ENCODE measurements at regions not wholly inside any gene's neighbourhood (a gene's known extent, or its start where the extent isn't known, plus 50 kb on each side); places are given as distances from the start of the nearest gene placed in this dataset.

GRCh38 chr2:37784071-37784758 lies 112.8 kb upstream of the CDC42EP3 start:
- Histone ChIP-seq H3K18ac (ENCODE audit: insufficient read length, low read depth, low read length) (no peak overlapping the region), H2BK12ac (ENCODE audit: insufficient read length, low read depth, low read length) (no peak overlapping the region), H3K14ac (ENCODE audit: insufficient read depth, low read length) (no peak overlapping the region), H3K27me3 (ENCODE audit: insufficient read depth, low read length) (no peaks in the 10 kb centered on the region), H3K79me1 (ENCODE audit: insufficient read depth, low read depth, low read length, poor library complexity, severe bottlenecking) (no peaks in the 10 kb centered on the region), H3K9ac (ENCODE audit: extremely low read depth, insufficient read length, low read length) (no peak overlapping the region), H2AFZ (ENCODE audit: low read length) (no peak overlapping the region), H3K27ac (ENCODE audit: insufficient read length, low read depth, low read length) (no peak overlapping the region), H3T11ph (ENCODE audit: low read length) (no peak overlapping the region), H2BK120ac (ENCODE audit: low read depth, low read length, poor library complexity, severe bottlenecking) (no peak overlapping the region), H2BK15ac (ENCODE audit: low read depth, low read length) (no peak overlapping the region), H3K56ac (ENCODE audit: insufficient read length, low read depth, low read length) (no peak overlapping the region), H3K23me2 (ENCODE audit: insufficient read length, low read depth, low read length, poor library complexity, severe bottlenecking) (no peaks in the 10 kb centered on the region), H4K5ac (ENCODE audit: insufficient read length, low read depth, low read length) (no peak overlapping the region), H3K4me1 (ENCODE audit: insufficient read depth, low read length) (no peaks in the 10 kb centered on the region), H3K4me2 (ENCODE audit: insufficient read depth, insufficient read length, low read length) (no peak overlapping the region), H3K9me3 (ENCODE audit: control insufficient read depth, low read depth, low read length) (no peaks in the 10 kb centered on the region), H4K20me1 (ENCODE audit: control insufficient read depth, insufficient read depth, insufficient read length) (no peaks in the 10 kb centered on the region), H2BK20ac (ENCODE audit: low read depth, low read length, poor library complexity, severe bottlenecking) (no peak overlapping the region), H2AK5ac (ENCODE audit: insufficient read length, low read length) (no peak overlapping the region), H3K79me2 (ENCODE audit: insufficient read depth, low read length) (no peaks in the 10 kb centered on the region), H2BK5ac (ENCODE audit: insufficient read length, low read length) (no peak overlapping the region), H4K91ac (ENCODE audit: insufficient read length, low read depth, low read length) (no peak overlapping the region), H3K4ac (ENCODE audit: low read depth, low read length) (no peak overlapping the region), H3K23ac (ENCODE audit: insufficient read length, low read depth, low read length) (no peak overlapping the region), H4K8ac (replicated peaks; ENCODE audit: insufficient read length, low read depth, low read length) (no peak overlapping the region)
- H3K36me3 Mint-ChIP-seq (ENCODE audit: insufficient read depth in 1 of 3, low read depth in 3 of 3), result peaks cover 7 to 14% (median 14%) of the 10 kb centered on the region in 3 experiments; a peak in 6 of 7 replicates
- peaks cover 0 to 5% of the 10 kb centered on the region in 2 experiments; a peak in 2 of 4 replicates for H3K4me1 Mint-ChIP-seq
- no CpG with 5 or more reads among the region's 3 CpGs for WGBS (ENCODE audit: extremely low coverage, insufficient read length, low lambda C conversion rate)
- H3K27ac Mint-ChIP-seq, result no peak overlapping the region
- peaks cover 10 to 13% of the 10 kb centered on the region in 2 experiments for H3K9me3 Mint-ChIP-seq
- H3K4me3 Mint-ChIP-seq, result no peak overlapping the region
- H3K27me3 Mint-ChIP-seq (ENCODE audit: low read depth), result no peaks in the 10 kb centered on the region; the same call in 1 of the 2 replicates
- TF ChIP-seq CTCF (conservative IDR thresholded peaks at IDR 0.05), result no peak
- no peak for DNase-seq
